Transverse colon (tissue), 4 donors: ENCODE measurements at regions not wholly inside any gene's neighbourhood (a gene's known extent, or its start where the extent isn't known, plus 50 kb on each side); places are given as distances from the start of the nearest gene placed in this dataset.

Source experiments
- DNase-seq: peaks from one replicate; pipeline ENCODE4 v3.0.0-alpha.2; 2019
- H3K27ac ChIP-seq, 4 donors: fragments of 200-600 bp; sonication (generic); 2 replicates each; pipeline ENCODE4 v1.5.1; 2016 to 2018; ENCODE audit warnings: inconsistent platforms in 4 of 4
- H3K27me3 ChIP-seq: fragments of 200-600 bp; sonication (generic); 2 replicates; pipeline ENCODE4 v1.5.1; 2017; ENCODE audit warnings: inconsistent platforms
- H3K36me3 ChIP-seq, 4 donors: fragments of 200-600 bp; sonication (generic); 2 replicates each; pipeline ENCODE4 v1.5.1; 2017 to 2019; ENCODE audit warnings: inconsistent platforms in 4 of 4
- H3K4me1 ChIP-seq, 4 donors: fragments of 200-600 bp; sonication (generic); 2 replicates each; pipeline ENCODE4 v1.5.1; 2017 to 2020; ENCODE audit warnings: inconsistent platforms in 4 of 4
- H3K4me3 ChIP-seq, 4 donors: fragments of 200-600 bp; sonication (generic); 1 replicate in 1 of 4; 2 replicates in 3 of 4; pipeline versions ENCODE4 v1.5.1 to v1.6.1; 2017 to 2019; ENCODE audit warnings: inconsistent platforms in 4 of 4
- H3K9me3 ChIP-seq, 2 donors: fragments of 200-600 bp; sonication (generic); 2 replicates each; pipeline ENCODE4 v1.5.1; 2017 to 2019; ENCODE audit warnings: inconsistent platforms in 2 of 2
- CTCF ChIP-seq, 5 experiments: fragments of 200-600 bp in 3 of 5; fragments of 450-650 bp in 2 of 5; sonication (generic) in 3 of 5; IDR thresholded peaks; 1 replicate in 2 of 5; 2 replicates in 3 of 5; pipeline ENCODE4 v1.5.1; 2016 to 2017; ENCODE audit warnings: antibody characterized with exemption in 5 of 5, inconsistent platforms in 3 of 5, mild to moderate bottlenecking in 2 of 5, moderate library complexity in 1 of 5
- EP300 ChIP-seq: sonication (generic); formaldehyde crosslinking; IDR thresholded peaks from one replicate; pipeline ENCODE4 v1.6.1; 2017; ENCODE audit warnings: antibody characterized with exemption, low read depth
- POLR2A ChIP-seq: fragments of 450-650 bp; IDR thresholded peaks from one replicate; pipeline ENCODE4 v1.6.1; 2016; ENCODE audit warnings: antibody characterized with exemption, mild to moderate bottlenecking, moderate library complexity
- POLR2AphosphoS5 ChIP-seq, 3 donors: sonication (generic); formaldehyde crosslinking; IDR thresholded peaks; one replicate each; pipeline ENCODE4 v1.6.1; 2016; ENCODE audit warnings: antibody characterized with exemption in 3 of 3
- WGBS, 2 donors: methylation state at CpG; one replicate each; pipeline ENCODE4 v1.1.5; 2018; ENCODE audit warnings: low coverage in 1 of 2; 5-methylcytosine and 5-hydroxymethylcytosine counted together
- in situ Hi-C, 4 donors: fragments of 200-750 bp; cut with MboI; loops; one replicate each; pipeline versions ENCODE4 v1.15.0 to v1.15.1; 2017; ENCODE audit warnings: low sequenced_read_pairs in 3 of 4, low pct_ligation_motif_present in 1 of 4, low pct_unique_long_range_greater_than_20kb in 1 of 4
- intact Hi-C: fragments of 100-400 bp; cut with DNase I; formaldehyde crosslinking; loops from one replicate; pipeline ENCODE4 v1.15.1; 2023; ENCODE audit warnings: low total_unique reads

- DNase-seq = no peak
- Histone ChIP-seq H3K4me1 (no peaks in the 10 kb centered on the region), H3K36me3 (no peaks in the 10 kb centered on the region), H3K4me3 (no peak overlapping the region), H3K27me3 (no peaks in the 10 kb centered on the region), H3K27ac (no peak overlapping the region), H3K9me3 (no peaks in the 10 kb centered on the region)
- intact Hi-C loops = no loop called here
- in situ Hi-C loops = no loop called here
- 41 to 46% methylated on average over 3 of the region's 3 CpGs for WGBS, 2 donors
- TF ChIP-seq EP300 (no peak), CTCF (IDR thresholded peaks at IDR 0.05) (no peak), POLR2AphosphoS5 (IDR thresholded peaks at IDR 0.05) (no peak), POLR2A (no peak)
Measured at GRCh38 chr4:177005674-177006230, 213.0 kb upstream of the VEGFC start.

GRCh38 chr4:177006331-177006730, 213.6 kb upstream of the VEGFC start:
- intact Hi-C loops = no loop called here
- no peak for DNase-seq
- no peak overlapping the region for H3K27ac ChIP-seq
- no peaks in the 10 kb centered on the region for H3K9me3 ChIP-seq
- no peaks in the 10 kb centered on the region for H3K27me3 ChIP-seq
- no peaks in the 10 kb centered on the region for H3K4me1 ChIP-seq
- no peak overlapping the region for H3K4me3 ChIP-seq
- H3K36me3 ChIP-seq = no peaks in the 10 kb centered on the region
- in situ Hi-C loops = no loop called here
- TF ChIP-seq POLR2A (no peak), POLR2AphosphoS5 (IDR thresholded peaks at IDR 0.05) (no peak), CTCF (IDR thresholded peaks at IDR 0.05) (no peak), EP300 (no peak)

GRCh38 chr4:177008071-177008835, 215.5 kb upstream of the VEGFC start:
- no peak overlapping the region for H3K27ac ChIP-seq
- WGBS, 2 donors = 63 to 83% methylated on average over 1 of the region's 1 CpG
- in situ Hi-C loops (no loop called here), intact Hi-C loops (no loop called here)
- no peaks in the 10 kb centered on the region for H3K4me1 ChIP-seq
- no peak overlapping the region for H3K4me3 ChIP-seq
- peaks cover 4 to 6% of the 10 kb centered on the region in 2 donors for H3K9me3 ChIP-seq
- TF ChIP-seq EP300 (no peak), POLR2A (no peak), CTCF (IDR thresholded peaks at IDR 0.05) (no peak), POLR2AphosphoS5 (IDR thresholded peaks at IDR 0.05) (no peak)
- DNase-seq = no peak
- no peaks in the 10 kb centered on the region for H3K27me3 ChIP-seq
- no peaks in the 10 kb centered on the region for H3K36me3 ChIP-seq

GRCh38 chr4:177008836-177009501, 216.2 kb upstream of the VEGFC start:
- DNase-seq = no peak
- Histone ChIP-seq H3K27me3 (no peaks in the 10 kb centered on the region), H3K4me3 (no peak overlapping the region), H3K9me3 (peaks cover 4 to 6% of the 10 kb centered on the region in 2 donors), H3K4me1 (no peaks in the 10 kb centered on the region), H3K27ac (no peak overlapping the region), H3K36me3 (no peaks in the 10 kb centered on the region)
- in situ Hi-C loops (no loop called here), intact Hi-C loops (no loop called here)
- TF ChIP-seq EP300 (no peak), POLR2A (no peak), CTCF (IDR thresholded peaks at IDR 0.05) (no peak), POLR2AphosphoS5 (IDR thresholded peaks at IDR 0.05) (no peak)
- WGBS, 2 donors = 73 to 80% methylated on average over 3 to 4 of the region's 4 CpGs
